HEK293T (cell line): ENCODE measurements at regions not wholly inside any gene's neighbourhood (a gene's known extent, or its start where the extent isn't known, plus 50 kb on each side); places are given as distances from the start of the nearest gene placed in this dataset.

ENCODE experiments used
- ARNT ChIP-seq: fragments of 450-650 bp; IDR thresholded peaks from 2 replicates; pipeline ENCODE4 v1.6.1; 2017; ENCODE audit warnings: mild to moderate bottlenecking
- FOXA1 ChIP-seq: fragments of 450-650 bp; IDR thresholded peaks from 2 replicates; pipeline ENCODE4 v1.6.1; 2016; ENCODE audit warnings: mild to moderate bottlenecking
- FOXM1 ChIP-seq: fragments of 450-650 bp; IDR thresholded peaks from 2 replicates; pipeline ENCODE4 v1.6.1; 2017; ENCODE audit warnings: mild to moderate bottlenecking, borderline replicate concordance
- NFRKB ChIP-seq: fragments of 450-650 bp; IDR thresholded peaks from 2 replicates; pipeline ENCODE4 v1.6.1; 2016; ENCODE audit warnings: mild to moderate bottlenecking, moderate library complexity
- SP1 ChIP-seq: fragments of 450-650 bp; IDR thresholded peaks from 2 replicates; pipeline ENCODE4 v1.6.1; 2017
- SUZ12 ChIP-seq: fragments of 450-650 bp; IDR thresholded peaks from 2 replicates; pipeline ENCODE4 v1.6.1; 2016; ENCODE audit warnings: mild to moderate bottlenecking
- ZNF384 ChIP-seq: fragments of 450-650 bp; IDR thresholded peaks from 2 replicates; pipeline ENCODE4 v1.6.1; 2016

GRCh38 chr12:93072340-93072739 lies 143.2 kb upstream of the EEA1 start:
- no peak for TF ChIP-seq ZNF384
- no peak for TF ChIP-seq SP1
- TF ChIP-seq NFRKB, result no peak
- no peak for TF ChIP-seq FOXA1
- no peak for TF ChIP-seq ARNT
- no peak for TF ChIP-seq FOXM1
- TF ChIP-seq SUZ12, result no peak
